ENCODE measurements at regions not wholly inside any gene's neighbourhood (a gene's known extent, or its start where the extent isn't known, plus 50 kb on each side); places are given as distances from the start of the nearest gene placed in this dataset.

- TF ChIP-seq CTCF (IDR thresholded peaks at IDR 0.05; ENCODE audit: insufficient read depth, low read depth, low read length) (no peak), EZH2 (IDR thresholded peaks at IDR 0.05; ENCODE audit: insufficient read depth, low read length) (no peak)
Observed at GRCh38 chr3:72116226-72116625, 331.3 kb upstream of the PROK2 start.

Data from astrocyte (in vitro differentiated cells and primary cell).